ENCODE measurements at regions not wholly inside any gene's neighbourhood (a gene's known extent, or its start where the extent isn't known, plus 50 kb on each side); places are given as distances from the start of the nearest gene placed in this dataset.

DNA sequence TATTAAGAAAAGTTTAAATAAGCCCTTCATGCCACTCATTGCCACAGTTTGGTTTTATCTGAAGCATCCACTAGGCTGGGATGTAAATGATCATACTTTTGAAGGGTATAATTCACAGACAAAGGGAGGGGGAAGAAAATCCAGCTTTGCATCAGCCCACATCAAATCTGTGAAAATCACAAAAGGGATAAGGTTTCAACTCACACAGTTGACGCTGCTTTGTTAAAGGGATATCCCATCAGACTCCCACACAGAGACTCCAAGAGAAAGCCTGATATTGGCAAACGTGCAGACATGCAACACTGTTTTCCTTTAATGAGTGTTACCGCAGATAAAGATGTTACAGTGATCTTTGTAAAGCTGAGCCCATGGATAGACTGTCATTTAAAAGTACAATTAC, 602.9 kb downstream of the TLE1 start:
- ChIA-PET POLR2A (ENCODE audit: low non-redundant PET) (no interaction called here), CTCF (no interaction called here)
- TF ChIP-seq, protein P1, sequence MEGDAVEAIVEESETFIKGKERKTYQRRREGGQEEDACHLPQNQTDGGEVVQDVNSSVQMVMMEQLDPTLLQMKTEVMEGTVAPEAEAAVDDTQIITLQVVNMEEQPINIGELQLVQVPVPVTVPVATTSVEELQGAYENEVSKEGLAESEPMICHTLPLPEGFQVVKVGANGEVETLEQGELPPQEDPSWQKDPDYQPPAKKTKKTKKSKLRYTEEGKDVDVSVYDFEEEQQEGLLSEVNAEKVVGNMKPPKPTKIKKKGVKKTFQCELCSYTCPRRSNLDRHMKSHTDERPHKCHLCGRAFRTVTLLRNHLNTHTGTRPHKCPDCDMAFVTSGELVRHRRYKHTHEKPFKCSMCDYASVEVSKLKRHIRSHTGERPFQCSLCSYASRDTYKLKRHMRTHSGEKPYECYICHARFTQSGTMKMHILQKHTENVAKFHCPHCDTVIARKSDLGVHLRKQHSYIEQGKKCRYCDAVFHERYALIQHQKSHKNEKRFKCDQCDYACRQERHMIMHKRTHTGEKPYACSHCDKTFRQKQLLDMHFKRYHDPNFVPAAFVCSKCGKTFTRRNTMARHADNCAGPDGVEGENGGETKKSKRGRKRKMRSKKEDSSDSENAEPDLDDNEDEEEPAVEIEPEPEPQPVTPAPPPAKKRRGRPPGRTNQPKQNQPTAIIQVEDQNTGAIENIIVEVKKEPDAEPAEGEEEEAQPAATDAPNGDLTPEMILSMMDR (conservative IDR thresholded peaks at IDR 0.05; ENCODE audit: low read depth) = no peak
- H3K27ac ChIP-seq = no peak overlapping the region
- no peak for DNase-seq (ENCODE audit: low spot score)

DNA sequence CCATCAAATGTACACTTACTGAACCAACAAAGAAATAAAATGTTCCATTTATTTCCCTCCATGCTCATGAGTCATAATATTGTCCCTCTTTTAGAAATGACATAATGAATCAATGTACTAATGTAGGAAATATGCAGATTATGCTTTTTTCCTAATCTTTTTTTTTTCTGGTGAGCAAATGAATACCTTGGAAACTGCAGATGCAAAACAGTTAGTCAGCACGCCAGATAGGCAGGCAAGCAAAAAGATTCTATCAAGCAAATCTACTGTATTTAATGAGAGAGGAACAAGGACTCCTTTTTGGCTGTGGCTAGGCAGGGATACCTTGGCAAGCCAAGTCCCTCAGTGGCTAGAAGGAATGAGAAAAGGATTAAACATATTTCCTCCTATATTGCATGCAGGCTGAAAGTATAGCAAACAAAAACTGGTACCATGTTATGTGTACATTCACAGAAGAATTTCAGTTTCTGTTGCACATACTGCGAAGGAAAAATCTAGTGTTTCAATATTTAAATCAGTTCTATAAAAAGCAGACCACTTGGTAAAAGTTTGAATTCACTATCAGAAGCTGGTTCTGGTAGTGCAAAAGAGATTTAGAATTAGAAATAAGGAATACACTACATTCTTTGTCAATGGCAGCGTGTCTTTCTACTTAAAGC, 605.4 kb downstream of the TLE1 start:
- ChIA-PET POLR2A (ENCODE audit: low non-redundant PET) (no interaction called here), CTCF (interaction anchor here (0.6 to 0.7 kb wide), 3 partner anchors 10 to 142 kb away, joined by 4 to 5 read pairs (median 4); no protein-coding TSS in a partner anchor)
- TF ChIP-seq, protein P1 (conservative IDR thresholded peaks at IDR 0.05; ENCODE audit: low read depth) = no peak
- peak; percentile 42 for DNase-seq (ENCODE audit: low spot score)
- H3K27ac ChIP-seq = no peak overlapping the region

DNA sequence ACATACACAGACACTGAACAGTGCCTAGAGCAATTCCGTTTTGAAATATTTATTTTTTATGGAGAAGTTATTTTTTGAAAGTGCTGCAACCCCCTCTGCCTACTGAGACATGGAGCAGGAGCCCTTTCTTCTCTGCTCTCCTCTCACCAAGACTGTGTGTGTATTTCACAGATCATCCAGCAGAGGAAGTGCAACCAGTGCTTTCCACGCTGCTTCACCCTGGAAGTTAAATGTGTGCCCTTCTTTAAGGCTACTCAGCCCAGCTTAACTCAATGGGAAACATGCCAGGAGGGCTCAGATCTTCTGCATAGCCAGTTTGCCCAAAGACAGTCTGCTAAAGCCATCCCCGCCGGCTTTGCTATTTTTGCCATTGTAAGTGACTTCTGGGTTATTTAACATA, 606.3 kb downstream of the TLE1 start:
- H3K27ac ChIP-seq = no peak overlapping the region
- DNase-seq (ENCODE audit: low spot score) = no peak
- ChIA-PET POLR2A (ENCODE audit: low non-redundant PET) (no interaction called here), CTCF (no interaction called here)
- TF ChIP-seq, protein P1 (conservative IDR thresholded peaks at IDR 0.05; ENCODE audit: low read depth) = no peak; the same call in 1 of the 2 replicates

GRCh38 chr9:81082221-81082620, 607.1 kb downstream of the TLE1 start:
- H3K27ac ChIP-seq = no peak overlapping the region
- TF ChIP-seq, protein P1 (conservative IDR thresholded peaks at IDR 0.05; ENCODE audit: low read depth) = no peak
- ChIA-PET POLR2A (ENCODE audit: low non-redundant PET) (no interaction called here), CTCF (no interaction called here)
- no peak for DNase-seq (ENCODE audit: low spot score)

- ChIA-PET POLR2A (ENCODE audit: low non-redundant PET) (no interaction called here), CTCF (no interaction called here)
- no peak for DNase-seq (ENCODE audit: low spot score)
- TF ChIP-seq, protein P1 (conservative IDR thresholded peaks at IDR 0.05; ENCODE audit: low read depth) = no peak
- H3K27ac ChIP-seq = no peak overlapping the region
Measured at GRCh38 chr9:81080900-81081299, 608.4 kb downstream of the TLE1 start.

- POLR2A ChIA-PET (ENCODE audit: low non-redundant PET) = no interaction called here
- TF ChIP-seq, protein P1 (conservative IDR thresholded peaks at IDR 0.05; ENCODE audit: low read depth) = no peak
- CTCF ChIA-PET = no interaction called here
Measured at GRCh38 chr9:81080185-81080584, 609.2 kb downstream of the TLE1 start.

More at GRCh38 chr9:81080185-81080584, 609.2 kb downstream of the TLE1 start:
- H3K27ac ChIP-seq = no peak overlapping the region
- DNase-seq (ENCODE audit: low spot score) = no peak
